Neuron (in vitro differentiated cells): ENCODE measurements at regions not wholly inside any gene's neighbourhood (a gene's known extent, or its start where the extent isn't known, plus 50 kb on each side); places are given as distances from the start of the nearest gene placed in this dataset.

ENCODE experiments used
- H2AFZ ChIP-seq: one replicate; pipeline ENCODE4 v1.6.1; 2013; ENCODE audit warnings: low read depth, mild to moderate bottlenecking, inconsistent platforms, low read length, moderate library complexity
- H3K27me3 ChIP-seq: one replicate; pipeline ENCODE4 v1.6.1; 2013; ENCODE audit warnings: low read length; ENCODE audit not compliant: insufficient read depth
- H3K36me3 ChIP-seq: one replicate; pipeline ENCODE4 v1.6.1; 2013; ENCODE audit warnings: low read length; ENCODE audit not compliant: insufficient read depth
- H3K4me1 ChIP-seq: one replicate; pipeline ENCODE4 v1.6.1; 2013; ENCODE audit warnings: low read length; ENCODE audit not compliant: insufficient read depth
- H3K4me3 ChIP-seq: 2 replicates; pipeline ENCODE4 v1.5.1; 2013; ENCODE audit warnings: mild to moderate bottlenecking, low read length, moderate library complexity
- H3K9me3 ChIP-seq: one replicate; pipeline ENCODE4 v1.6.1; 2013; ENCODE audit warnings: low read length

GRCh38 chr21:17903029-17903806 lies 84.1 kb upstream of the C21orf91 start:
- Histone ChIP-seq H2AFZ (no peak overlapping the region), H3K27me3 (no peaks in the 10 kb centered on the region), H3K9me3 (no peaks in the 10 kb centered on the region), H3K36me3 (no peaks in the 10 kb centered on the region), H3K4me1 (no peaks in the 10 kb centered on the region), H3K4me3 (no peak overlapping the region)

GRCh38 chr21:17901458-17902079 lies 82.4 kb upstream of the C21orf91 start:
- Histone ChIP-seq H3K9me3 (no peaks in the 10 kb centered on the region), H3K36me3 (no peaks in the 10 kb centered on the region), H3K4me3 (no peak overlapping the region), H3K27me3 (no peaks in the 10 kb centered on the region), H3K4me1 (no peaks in the 10 kb centered on the region), H2AFZ (no peak overlapping the region)

GRCh38 chr21:17900990-17901385 lies 81.8 kb upstream of the C21orf91 start:
- Histone ChIP-seq H3K4me3 (no peak overlapping the region), H2AFZ (no peak overlapping the region), H3K9me3 (no peaks in the 10 kb centered on the region), H3K36me3 (no peaks in the 10 kb centered on the region), H3K4me1 (no peaks in the 10 kb centered on the region), H3K27me3 (no peaks in the 10 kb centered on the region)

- Histone ChIP-seq H3K9me3 (no peaks in the 10 kb centered on the region), H3K4me3 (no peak overlapping the region), H3K36me3 (no peaks in the 10 kb centered on the region), H2AFZ (no peak overlapping the region), H3K27me3 (no peaks in the 10 kb centered on the region), H3K4me1 (no peaks in the 10 kb centered on the region)
Measured at GRCh38 chr21:17900281-17900989, 81.3 kb upstream of the C21orf91 start.

GRCh38 chr21:17889171-17889570 lies 70.0 kb upstream of the C21orf91 start:
- no peaks in the 10 kb centered on the region for H3K36me3 ChIP-seq
- H3K27me3 ChIP-seq, result no peaks in the 10 kb centered on the region
- H2AFZ ChIP-seq, result no peak overlapping the region
- no peaks in the 10 kb centered on the region for H3K9me3 ChIP-seq
- H3K4me3 ChIP-seq, result no peak overlapping the region
- H3K4me1 ChIP-seq, result no peaks in the 10 kb centered on the region

GRCh38 chr21:17869115-17869514 lies 50.0 kb upstream of the C21orf91 start:
- no peaks in the 10 kb centered on the region for H3K4me1 ChIP-seq
- no peak overlapping the region for H3K4me3 ChIP-seq
- no peaks in the 10 kb centered on the region for H3K36me3 ChIP-seq
- H3K9me3 ChIP-seq, result no peaks in the 10 kb centered on the region
- no peaks in the 10 kb centered on the region for H3K27me3 ChIP-seq
- H2AFZ ChIP-seq, result no peak overlapping the region
